EL (cell line): ENCODE measurements at regions not wholly inside any gene's neighbourhood (a gene's known extent, or its start where the extent isn't known, plus 50 kb on each side); places are given as distances from the start of the nearest gene placed in this dataset.
A peak's percentile ranks its signal among the peaks of the same experiment; 100 is the strongest.
"Not testable (repeated sequence)": the region's sequence is repeated elsewhere in the genome, so short reads cannot be mapped to it uniquely, and the experiment has no call there.

Source experiments
- DNase-seq: peaks from one replicate; pipeline ENCODE4 v3.0.0-alpha.2; 2016

GRCh38 chrY:7588176-7588575, 676.6 kb upstream of the AMELY start:
- not testable (repeated sequence) for DNase-seq

DNA sequence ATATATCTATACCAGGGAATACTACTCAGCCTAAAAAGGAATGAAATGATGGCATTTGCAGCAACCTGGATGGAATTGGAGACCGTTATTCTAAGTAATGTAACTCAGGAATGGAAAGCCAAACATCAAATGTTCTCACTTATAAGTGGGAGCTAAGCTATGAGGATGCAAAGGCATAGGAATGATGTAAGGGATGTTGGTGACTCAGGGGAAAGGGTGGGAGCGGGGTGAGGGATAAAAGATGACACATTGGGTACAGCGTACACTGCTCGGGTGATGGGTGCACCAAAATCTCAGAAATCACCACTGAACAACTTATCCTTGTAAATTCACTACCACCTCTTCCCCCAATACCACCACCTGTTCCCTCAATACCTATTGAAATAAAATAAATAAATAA, 651.0 kb upstream of the AMELY start:
- peak; percentile 54 for DNase-seq

GRCh38 chrY:7557675-7558074, 646.1 kb upstream of the AMELY start:
- peak; percentile 2 for DNase-seq

GRCh38 chrY:7555006-7555405, 643.5 kb upstream of the AMELY start:
- no peak for DNase-seq

DNA sequence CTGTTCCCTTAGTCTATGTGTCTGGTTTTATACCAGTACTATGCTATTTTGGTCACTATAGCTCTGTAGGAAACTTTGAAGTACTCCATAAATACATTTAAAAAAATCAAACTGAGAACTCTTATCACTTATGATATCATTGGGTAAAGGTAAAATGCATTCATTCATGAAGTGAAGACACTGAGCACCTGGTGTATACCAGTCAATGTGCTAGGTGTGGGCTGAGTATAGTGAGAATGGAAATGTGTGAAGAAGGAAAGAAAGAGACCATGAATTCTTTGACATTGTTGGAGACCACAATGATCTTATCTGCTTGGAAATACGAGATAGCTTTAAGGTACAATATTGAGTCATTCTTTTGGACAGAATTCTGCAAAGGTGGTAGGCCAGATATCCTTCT, 633.5 kb upstream of the AMELY start:
- no peak for DNase-seq

- DNase-seq: peak; percentile 34
Observed at GRCh38 chrY:7544172-7544770, 632.7 kb upstream of the AMELY start.

GRCh38 chrY:7543506-7543905, 632.0 kb upstream of the AMELY start:
- DNase-seq: no peak

DNA sequence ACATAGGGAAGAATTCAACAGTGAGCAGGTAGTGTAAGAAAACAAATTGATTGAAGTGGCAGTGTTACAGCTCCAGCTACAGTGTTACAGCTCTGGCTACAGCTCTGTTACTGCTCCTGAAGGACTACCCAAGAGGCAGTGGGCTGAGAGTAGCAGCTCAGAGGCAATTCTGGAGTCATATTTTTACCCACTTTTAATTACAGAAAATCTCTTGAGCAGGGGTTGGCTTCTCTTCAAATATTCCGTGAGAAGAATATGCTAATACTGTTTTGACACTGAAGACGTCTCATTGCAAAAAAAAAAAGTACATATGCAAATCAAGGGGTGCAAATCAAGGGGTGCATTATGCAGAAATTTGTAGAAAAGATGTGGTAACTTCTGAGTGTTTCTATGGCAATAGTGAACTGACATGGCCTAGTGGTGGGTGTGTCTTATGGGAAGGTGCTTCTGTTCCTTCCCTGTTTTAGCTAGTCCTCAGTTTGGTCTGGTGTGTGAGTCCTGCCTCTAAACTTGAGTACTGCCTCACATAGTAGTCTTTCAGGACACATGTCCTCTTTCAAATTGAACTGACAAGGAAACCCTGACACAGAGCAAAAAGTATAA, 630.8 kb upstream of the AMELY start:
- no peak for DNase-seq

DNA sequence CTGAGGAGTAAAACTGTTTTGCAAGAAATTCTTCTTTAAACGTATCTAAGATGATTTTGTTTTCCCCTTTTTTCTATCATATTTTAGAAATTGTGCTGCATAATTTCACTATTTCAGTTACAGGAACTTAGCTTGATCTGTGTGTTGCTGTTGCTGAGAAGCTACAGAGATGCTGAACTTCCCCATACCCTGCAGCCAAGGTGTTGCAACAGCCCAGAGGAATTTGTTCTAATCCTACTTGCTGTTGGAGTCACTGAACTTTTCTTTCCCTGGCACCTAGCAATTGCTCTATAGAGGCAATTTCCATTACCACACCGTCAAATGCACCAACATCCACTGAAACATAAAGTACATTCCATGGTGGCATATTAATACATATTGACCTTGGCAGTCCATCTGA, 617.8 kb upstream of the AMELY start:
- peak; percentile 4 for DNase-seq

DNA sequence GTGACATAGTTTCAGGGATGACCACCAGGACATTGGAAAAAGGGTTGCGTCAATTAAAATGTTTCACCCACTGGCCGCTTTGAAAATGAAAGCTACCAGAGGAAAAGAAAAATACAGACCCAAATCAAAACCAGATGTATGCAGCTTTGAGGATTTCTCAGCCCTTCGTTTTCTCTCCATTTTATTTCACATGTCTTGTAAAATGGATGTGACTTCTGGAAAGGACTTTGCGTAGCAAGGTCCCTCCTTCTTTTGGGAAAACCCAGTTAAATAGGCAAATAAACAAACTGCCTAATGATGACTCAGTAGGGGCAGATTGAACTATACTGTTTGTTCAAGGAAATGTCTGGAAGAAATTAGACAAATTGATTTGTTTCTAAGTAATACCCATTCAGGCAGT, 616.0 kb upstream of the AMELY start:
- DNase-seq: peak; percentile 57

GRCh38 chrY:7518387-7518786, 606.8 kb upstream of the AMELY start:
- peak; percentile 5 for DNase-seq

GRCh38 chrY:7516268-7516667, 604.7 kb upstream of the AMELY start:
- no peak for DNase-seq

- DNase-seq: no peak
Observed at GRCh38 chrY:7515812-7516211, 604.3 kb upstream of the AMELY start.

GRCh38 chrY:7502896-7503295, 591.3 kb upstream of the AMELY start:
- DNase-seq: peak; percentile 47

- peak; percentile 36 for DNase-seq
Observed at GRCh38 chrY:7501236-7501635, 589.7 kb upstream of the AMELY start.

- no peak for DNase-seq
Observed at GRCh38 chrY:7496001-7496400, 584.4 kb upstream of the AMELY start.

- DNase-seq: not testable (repeated sequence)
Observed at GRCh38 chrY:7484455-7485285, 573.1 kb upstream of the AMELY start.

DNA sequence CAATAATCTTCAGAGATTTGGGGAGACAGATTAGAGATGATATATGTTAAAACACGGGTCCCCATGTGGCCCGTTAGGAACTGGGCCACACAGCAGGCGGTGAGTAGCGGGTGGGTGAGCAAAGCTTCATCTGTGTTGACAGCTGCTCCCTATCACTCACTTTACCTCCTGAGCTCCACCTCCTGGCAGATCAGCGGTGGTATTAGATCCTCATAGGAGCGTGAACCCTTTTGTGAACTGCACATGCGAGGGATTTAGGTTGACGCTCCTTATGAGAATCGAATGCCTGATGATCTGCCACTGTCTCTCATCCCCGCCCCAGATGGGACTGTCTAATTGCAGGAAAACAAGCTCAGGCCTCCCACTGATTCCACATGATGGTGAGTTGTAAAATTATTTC, 560.4 kb upstream of the AMELY start:
- DNase-seq: no peak

DNA sequence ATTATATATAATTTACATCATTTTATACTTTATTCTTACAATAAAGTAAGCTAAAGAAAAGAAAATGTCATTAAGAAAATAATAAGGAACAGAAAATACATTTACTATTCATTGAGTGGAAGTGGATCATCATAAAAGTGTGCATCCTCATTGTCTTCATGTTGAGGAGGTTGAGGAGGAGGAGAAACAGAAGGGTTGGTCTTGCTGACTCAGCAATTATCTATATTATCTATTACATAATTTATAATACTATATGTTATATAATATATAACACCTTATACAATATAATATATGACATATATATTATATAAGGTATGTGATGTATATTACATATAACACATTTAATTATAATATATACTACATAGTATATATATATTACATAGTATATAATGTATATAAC, 558.5 kb upstream of the AMELY start:
- no peak for DNase-seq

GRCh38 chrY:7468951-7469745, 557.6 kb upstream of the AMELY start:
- DNase-seq: peak; percentile 69

GRCh38 chrY:7467796-7468520, 556.4 kb upstream of the AMELY start:
- DNase-seq: peak; percentile 73

DNA sequence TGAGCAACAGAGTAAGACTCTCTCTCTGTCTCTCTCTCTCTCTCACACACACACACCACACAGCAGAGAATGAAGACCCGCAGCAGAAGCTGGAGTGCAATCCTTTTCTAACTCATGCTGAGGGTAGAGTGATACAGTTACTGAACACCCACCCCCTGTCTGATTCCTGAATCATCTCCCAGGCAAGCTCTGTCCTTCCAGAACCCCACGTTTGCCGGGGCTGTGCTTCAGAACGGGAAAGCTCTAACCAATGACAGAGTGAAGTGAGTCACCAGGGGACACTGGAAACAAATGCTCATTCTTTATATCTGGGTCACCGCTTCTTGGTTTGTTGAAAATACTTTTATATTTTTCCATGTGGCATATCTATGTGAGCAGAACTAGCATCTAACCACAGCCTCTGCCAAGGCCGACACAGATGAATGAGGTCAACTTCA, 553.7 kb upstream of the AMELY start:
- peak; percentile 94 for DNase-seq

DNA sequence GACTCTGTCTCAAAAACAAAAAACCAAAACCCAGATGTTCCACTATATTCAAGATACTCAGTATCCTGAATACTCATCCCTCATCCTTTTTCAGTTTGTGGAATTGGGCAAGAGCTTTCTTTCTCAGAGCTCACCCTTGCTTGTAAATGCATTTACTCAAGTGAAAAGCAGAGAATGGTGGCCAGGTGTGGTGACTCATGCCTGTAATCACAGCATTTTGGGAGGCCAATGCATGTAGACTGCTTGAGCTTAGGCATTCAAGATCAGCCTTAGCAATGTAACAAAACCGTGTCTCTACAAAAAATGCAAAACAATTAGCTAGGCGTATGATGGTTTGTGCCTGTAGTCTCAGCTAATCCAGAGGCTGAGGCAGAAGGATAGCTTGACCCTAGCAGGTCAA, 553.2 kb upstream of the AMELY start:
- peak; percentile 49 for DNase-seq
